ENCODE measurements at regions not wholly inside any gene's neighbourhood (a gene's known extent, or its start where the extent isn't known, plus 50 kb on each side); places are given as distances from the start of the nearest gene placed in this dataset.

- FAIRE-seq = no peak
- DNase-seq (ENCODE audit: insufficient read length, low spot score) = no peak
- TF ChIP-seq POLR2A (IDR thresholded peaks at IDR 0.05; ENCODE audit: low read depth, low read length) = no peak
Measured at GRCh38 chr13:109971456-109972090, 185.2 kb upstream of the IRS2 start.

- no peak for TF ChIP-seq POLR2A (IDR thresholded peaks at IDR 0.05; ENCODE audit: low read depth, low read length)
- DNase-seq (ENCODE audit: insufficient read length, low spot score) = no peak
- no peak for FAIRE-seq
Measured at GRCh38 chr13:109971006-109971405, 184.6 kb upstream of the IRS2 start.

DNA sequence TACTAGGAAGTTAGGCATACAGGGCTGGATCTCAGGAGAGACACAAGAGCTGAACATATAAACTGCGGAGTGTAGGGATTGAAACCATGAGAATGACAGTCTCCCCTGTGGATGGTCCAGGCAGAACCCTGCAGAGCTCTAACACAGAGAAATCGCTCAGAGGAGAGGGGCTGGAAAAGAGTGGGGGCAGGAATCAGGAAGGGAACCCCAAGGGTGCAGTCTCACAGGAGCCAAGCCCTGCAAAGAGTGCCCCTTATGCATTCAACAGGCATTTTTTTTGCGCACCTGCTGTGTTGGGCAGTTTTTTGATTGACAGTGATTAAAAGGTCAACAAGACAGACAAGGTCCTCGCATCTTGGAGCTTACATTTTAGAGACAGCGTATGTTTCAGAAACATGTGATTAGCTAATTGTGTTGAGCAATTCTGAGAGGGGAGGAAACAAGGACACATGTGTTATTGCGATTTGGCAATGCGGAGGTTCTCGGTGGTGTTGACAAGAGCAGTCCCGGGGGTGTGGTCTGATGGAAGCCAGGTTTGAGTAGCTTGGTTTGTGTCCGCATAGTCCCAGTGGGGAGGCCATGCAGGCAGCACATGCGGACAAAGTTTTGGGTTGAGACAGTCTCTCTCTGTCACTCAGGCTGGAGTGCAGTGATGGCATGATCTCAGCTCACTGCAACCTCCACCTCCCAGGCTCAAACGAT lies 182.6 kb upstream of the IRS2 start:
- FAIRE-seq (no peak), DNase-seq (ENCODE audit: insufficient read length, low spot score) (no peak)
- TF ChIP-seq POLR2A (IDR thresholded peaks at IDR 0.05; ENCODE audit: low read depth, low read length) = no peak

DNA sequence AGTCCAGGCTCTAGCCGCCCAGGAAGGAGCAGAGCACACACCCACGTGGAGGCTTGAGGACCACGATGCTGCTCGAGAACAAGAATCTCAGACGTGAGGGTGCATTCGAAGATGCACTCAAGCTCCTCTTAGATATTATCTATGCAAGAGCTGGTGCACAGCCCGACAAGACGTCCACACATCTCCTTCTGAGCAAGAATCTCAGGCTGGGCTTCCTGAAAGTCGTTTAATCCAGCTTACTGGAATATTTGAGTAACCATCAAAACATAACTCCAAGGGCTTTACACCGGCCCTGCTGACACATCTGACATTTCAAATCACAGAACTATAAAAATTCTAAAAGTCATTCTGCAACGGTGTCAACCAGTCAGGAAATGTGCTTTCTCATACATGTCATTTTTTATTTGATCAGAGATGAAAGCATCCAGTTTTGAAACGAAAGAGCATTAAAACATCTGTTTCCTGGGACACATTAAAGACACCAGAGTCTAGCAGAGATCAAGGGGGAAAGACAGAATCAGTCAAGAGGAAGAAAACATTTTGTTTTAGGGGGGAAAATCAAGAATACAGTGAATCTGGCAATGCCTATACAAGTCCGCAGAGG lies 177.7 kb upstream of the IRS2 start:
- DNase-seq (ENCODE audit: insufficient read length, low spot score) (no peak), FAIRE-seq (no peak)
- no peak for TF ChIP-seq POLR2A (IDR thresholded peaks at IDR 0.05; ENCODE audit: low read depth, low read length)

DNA sequence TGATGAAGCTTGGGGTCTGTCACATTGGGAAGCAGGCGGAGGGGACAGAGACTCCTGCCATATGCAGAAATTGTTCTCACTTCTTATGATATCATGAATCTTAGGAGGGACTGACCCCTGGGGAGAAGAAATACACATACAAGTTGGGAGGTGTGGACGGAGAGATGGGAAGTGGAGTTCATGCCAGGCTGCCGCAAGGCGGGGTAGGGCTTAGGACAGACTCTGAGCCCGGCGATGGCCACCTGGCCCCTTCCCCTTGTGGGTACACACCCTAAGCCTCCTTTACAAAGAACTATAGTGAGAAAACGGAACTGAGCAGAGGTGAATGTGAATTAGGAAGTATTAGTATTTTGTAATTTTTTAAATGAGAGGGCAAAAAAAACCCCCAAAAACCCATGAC lies 177.0 kb upstream of the IRS2 start:
- DNase-seq (ENCODE audit: insufficient read length, low spot score) = no peak
- TF ChIP-seq POLR2A (IDR thresholded peaks at IDR 0.05; ENCODE audit: low read depth, low read length) = no peak
- FAIRE-seq = no peak

- no peak for DNase-seq (ENCODE audit: insufficient read length, low spot score)
- no peak for FAIRE-seq
- TF ChIP-seq POLR2A (IDR thresholded peaks at IDR 0.05; ENCODE audit: low read depth, low read length) = no peak
Measured at GRCh38 chr13:109959903-109960302, 173.5 kb upstream of the IRS2 start.

DNA sequence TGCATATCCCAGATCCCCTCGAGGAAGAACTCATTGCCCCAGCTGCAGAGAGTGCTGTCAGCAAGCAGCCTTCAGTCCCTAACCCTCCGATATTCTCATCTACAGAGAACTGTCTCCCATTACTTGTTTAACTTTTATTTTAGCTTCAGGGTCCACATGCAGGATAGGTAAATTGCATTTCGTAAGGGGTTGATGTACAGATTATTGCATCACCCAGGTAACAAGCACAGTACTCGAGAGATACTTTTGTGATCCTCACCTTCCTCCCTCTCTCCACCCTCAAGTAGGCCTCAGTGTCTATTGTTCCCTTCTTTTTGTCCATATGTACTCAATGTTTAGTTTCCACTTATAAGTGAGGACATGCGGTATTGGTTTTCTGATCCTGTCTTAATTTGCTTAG lies 171.5 kb upstream of the IRS2 start:
- DNase-seq (ENCODE audit: insufficient read length, low spot score) (no peak), FAIRE-seq (peak; percentile 61)
- no peak for TF ChIP-seq POLR2A (IDR thresholded peaks at IDR 0.05; ENCODE audit: low read depth, low read length)

- no peak for TF ChIP-seq POLR2A (IDR thresholded peaks at IDR 0.05; ENCODE audit: low read depth, low read length)
- DNase-seq (ENCODE audit: insufficient read length, low spot score) = no peak
- FAIRE-seq = no peak
Measured at GRCh38 chr13:109955598-109955997, 169.2 kb upstream of the IRS2 start.

GRCh38 chr13:109954441-109954840 lies 168.1 kb upstream of the IRS2 start:
- DNase-seq (ENCODE audit: insufficient read length, low spot score) (no peak), FAIRE-seq (no peak)
- no peak for TF ChIP-seq POLR2A (IDR thresholded peaks at IDR 0.05; ENCODE audit: low read depth, low read length)

- no peak for FAIRE-seq
- no peak for TF ChIP-seq POLR2A (IDR thresholded peaks at IDR 0.05; ENCODE audit: low read depth, low read length)
- DNase-seq (ENCODE audit: insufficient read length, low spot score) = no peak
Measured at GRCh38 chr13:109951491-109951890, 165.1 kb upstream of the IRS2 start.

DNA sequence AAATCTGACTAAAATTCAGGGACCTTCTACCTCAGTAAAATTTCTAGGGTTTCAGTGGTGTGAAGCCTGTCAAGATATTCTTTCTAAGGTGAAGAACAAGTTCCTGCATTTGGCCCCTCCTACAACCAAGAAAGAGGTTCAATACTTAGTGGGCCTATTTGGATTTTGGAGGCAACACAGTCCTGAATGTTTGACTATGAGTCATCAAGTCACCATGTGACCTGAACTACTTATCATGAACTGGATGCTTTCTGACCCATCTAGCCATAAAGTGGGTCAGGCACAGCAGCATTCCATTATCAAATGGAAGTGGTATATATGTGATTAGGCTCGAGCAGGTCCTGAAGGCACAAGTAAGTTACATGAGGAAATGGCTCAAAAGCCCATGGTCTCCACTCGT lies 163.0 kb upstream of the IRS2 start:
- peak; percentile 84 for FAIRE-seq
- TF ChIP-seq POLR2A (IDR thresholded peaks at IDR 0.05; ENCODE audit: low read depth, low read length) = no peak

GRCh38 chr13:109947006-109947405 lies 160.6 kb upstream of the IRS2 start:
- no peak for TF ChIP-seq POLR2A (IDR thresholded peaks at IDR 0.05; ENCODE audit: low read depth, low read length)
- FAIRE-seq = no peak
- no peak for DNase-seq (ENCODE audit: insufficient read length, low spot score)

More for the DNA sequence above, 163.0 kb upstream of the IRS2 start:
- DNase-seq (ENCODE audit: insufficient read length, low spot score) = no peak

- TF ChIP-seq POLR2A (IDR thresholded peaks at IDR 0.05; ENCODE audit: low read depth, low read length) = no peak
- peak; percentile 57 for DNase-seq (ENCODE audit: insufficient read length, low spot score)
- FAIRE-seq = peak; percentile 81
Measured at GRCh38 chr13:109945206-109945960, 159.0 kb upstream of the IRS2 start.

GRCh38 chr13:109941951-109942350 lies 155.6 kb upstream of the IRS2 start:
- FAIRE-seq (peak; percentile 68), DNase-seq (ENCODE audit: insufficient read length, low spot score) (no peak)
- TF ChIP-seq POLR2A (IDR thresholded peaks at IDR 0.05; ENCODE audit: low read depth, low read length) = no peak
